H1 (cell line): ENCODE measurements at regions not wholly inside any gene's neighbourhood (a gene's known extent, or its start where the extent isn't known, plus 50 kb on each side); places are given as distances from the start of the nearest gene placed in this dataset.

Source experiments
- CTCF ChIA-PET: fragments of 300-600 bp; sonication (Branson Sonifier 250); formaldehyde crosslinking; loops from one replicate; lab custom pipeline; 2021; ENCODE audit not compliant: partially characterized antibody; lab: Charles Lee
- POLR2A ChIA-PET: fragments of 300-600 bp; sonication (Branson Sonifier 250); formaldehyde crosslinking; loops from one replicate; lab custom pipeline; 2021; ENCODE audit warnings: inconsistent platforms; ENCODE audit not compliant: partially characterized antibody; lab: Charles Lee
- DNase-seq, 2 experiments: peaks; one replicate each; pipeline versions ENCODE4 v3.0.0 to v3.0.0-alpha.2; 2010 to 2022; ENCODE audit warnings: low spot score in 2 of 2, low read depth in 1 of 2, mixed read lengths in 1 of 2
- FAIRE-seq: peaks from 2 replicates; lab custom pipeline; 2011; peaks lifted over from hg19 to GRCh38; lab: Jason Lieb, UNC
- H2AFZ ChIP-seq: 2 replicates; pipeline ENCODE4 v1.8.1; 2012; ENCODE audit warnings: low read length, inconsistent platforms
- H2AK5ac ChIP-seq: 2 replicates; pipeline ENCODE4 v1.6.1; 2013; ENCODE audit warnings: low read depth, low read length
- H2BK120ac ChIP-seq: replicated peaks from 2 replicates; pipeline ENCODE3; 2013; ENCODE audit warnings: low read depth, low read length, inconsistent platforms
- H2BK12ac ChIP-seq: 2 replicates; pipeline ENCODE4 v1.6.1; 2013; ENCODE audit warnings: low read depth, low read length
- H2BK15ac ChIP-seq: 2 replicates; pipeline ENCODE4 v1.6.1; 2013; ENCODE audit warnings: low read length
- H2BK20ac ChIP-seq: 2 replicates; pipeline ENCODE4 v1.6.1; 2013; ENCODE audit warnings: low read length
- H2BK5ac ChIP-seq: 2 replicates; pipeline ENCODE4 v1.6.1; 2013; ENCODE audit warnings: low read depth, low read length
- H3K14ac ChIP-seq: 2 replicates; pipeline ENCODE4 v1.6.1; 2013; ENCODE audit warnings: inconsistent platforms; ENCODE audit not compliant: insufficient read length
- H3K18ac ChIP-seq: 2 replicates; pipeline ENCODE4 v1.6.1; 2013; ENCODE audit warnings: low read length; ENCODE audit errors: extremely low read depth
- H3K23ac ChIP-seq: 2 replicates; pipeline ENCODE4 v1.6.1; 2013; ENCODE audit warnings: inconsistent platforms; ENCODE audit not compliant: insufficient read length
- H3K23me2 ChIP-seq: 2 replicates; pipeline ENCODE4 v1.6.1; 2013; ENCODE audit warnings: low read depth, low read length
- H3K27ac ChIP-seq: 2 replicates; pipeline ENCODE4 v1.6.1; 2011; ENCODE audit warnings: low read depth, low read length, inconsistent platforms
- H3K27me3 ChIP-seq, 4 experiments: replicated peaks in 1 of 4; 1 replicate in 1 of 4; 2 replicates in 3 of 4; pipeline versions ENCODE4 v1.6.1 to v1.8.1; 2011 to 2013; ENCODE audit warnings: low read length in 3 of 4, mild to moderate bottlenecking in 3 of 4, inconsistent platforms in 2 of 4, mixed read lengths in 2 of 4, moderate library complexity in 1 of 4; ENCODE audit not compliant: control insufficient read depth in 3 of 4, insufficient read depth in 3 of 4; ENCODE audit errors: extremely low read depth in 1 of 4
- H3K36me3 ChIP-seq, 4 experiments: 2 replicates each; pipeline versions ENCODE4 v1.6.1 to v1.8.1; 2011 to 2013; ENCODE audit warnings: mild to moderate bottlenecking in 4 of 4, low read length in 3 of 4, moderate library complexity in 2 of 4, control low read depth in 1 of 4, inconsistent platforms in 1 of 4; ENCODE audit not compliant: insufficient read depth in 4 of 4, control insufficient read depth in 2 of 4
- H3K4ac ChIP-seq: replicated peaks from 2 replicates; pipeline ENCODE3; 2013; ENCODE audit warnings: low read length, low read depth, mixed read lengths, inconsistent platforms; ENCODE audit not compliant: insufficient read length
- H3K4me1 ChIP-seq, 4 experiments: replicated peaks in 1 of 4; 1 replicate in 1 of 4; 2 replicates in 3 of 4; pipeline versions ENCODE4 v1.6.1 to v1.8.1; 2011 to 2013; ENCODE audit warnings: low read length in 3 of 4, inconsistent platforms in 2 of 4, mixed read lengths in 1 of 4; ENCODE audit not compliant: insufficient read depth in 4 of 4, control insufficient read depth in 3 of 4
- H3K4me2 ChIP-seq, 2 experiments: 2 replicates each; pipeline versions ENCODE4 v1.6.1 to v1.8.1; 2011 to 2013; ENCODE audit warnings: low read depth in 2 of 2, low read length in 2 of 2, control low read depth in 1 of 2, inconsistent platforms in 1 of 2, mild to moderate bottlenecking in 1 of 2; ENCODE audit not compliant: insufficient read depth in 1 of 2
- H3K4me3 ChIP-seq, 4 experiments: fragments of 200-600, 300-600 bp in 1 of 4; sonication (generic), shearing (Covaris generic), sonication (Bioruptor Twin) in 1 of 4; 2 replicates each; pipeline versions ENCODE4 v1.5.1 to v1.8.1; 2011 to 2016; ENCODE audit warnings: low read length in 4 of 4, low read depth in 3 of 4, control low read depth in 2 of 4, inconsistent platforms in 2 of 4, mild to moderate bottlenecking in 2 of 4, mixed read lengths in 1 of 4, moderate library complexity in 1 of 4; ENCODE audit not compliant: insufficient read depth in 2 of 4; ENCODE audit errors: extremely low read depth in 1 of 4
- H3K56ac ChIP-seq: replicated peaks from 2 replicates; pipeline ENCODE3; 2013; ENCODE audit warnings: low read depth, mild to moderate bottlenecking, mixed read lengths, low read length, inconsistent platforms; ENCODE audit not compliant: insufficient read length
- H3K79me1 ChIP-seq: 2 replicates; pipeline ENCODE4 v1.6.1; 2013; ENCODE audit warnings: low read depth, low read length, control low read depth
- H3K79me2 ChIP-seq, 2 experiments: 2 replicates each; pipeline versions ENCODE4 v1.6.1 to v1.8.1; 2012 to 2013; ENCODE audit warnings: low read length in 2 of 2, mild to moderate bottlenecking in 2 of 2, inconsistent platforms in 1 of 2; ENCODE audit not compliant: insufficient read depth in 2 of 2, control insufficient read depth in 1 of 2
- H3K9ac ChIP-seq, 4 experiments: replicated peaks in 1 of 4; 1 replicate in 1 of 4; 2 replicates in 3 of 4; pipeline versions ENCODE4 v1.6.1 to v1.8.1; 2011 to 2013; ENCODE audit warnings: low read depth in 3 of 4, low read length in 3 of 4, control low read depth in 2 of 4, mild to moderate bottlenecking in 2 of 4, moderate library complexity in 2 of 4, inconsistent platforms in 1 of 4; ENCODE audit errors: extremely low read depth in 1 of 4
- H3K9me3 ChIP-seq, 2 experiments: 2 replicates each; pipeline versions ENCODE4 v1.6.1 to v1.8.1; 2012 to 2013; ENCODE audit warnings: mild to moderate bottlenecking in 2 of 2, moderate library complexity in 2 of 2, control low read depth in 1 of 2, inconsistent platforms in 1 of 2, low read depth in 1 of 2, low read length in 1 of 2, mixed read lengths in 1 of 2; ENCODE audit not compliant: insufficient read depth in 2 of 2
- H4K20me1 ChIP-seq, 2 experiments: replicated peaks in 1 of 2; 2 replicates each; pipeline versions ENCODE3 to v1.8.1; 2011 to 2013; ENCODE audit warnings: inconsistent platforms in 2 of 2, low read length in 2 of 2, mild to moderate bottlenecking in 1 of 2; ENCODE audit not compliant: insufficient read depth in 2 of 2, control insufficient read depth in 1 of 2
- H4K5ac ChIP-seq: 2 replicates; pipeline ENCODE4 v1.6.1; 2013; ENCODE audit warnings: low read length, low read depth, mixed read lengths, inconsistent platforms; ENCODE audit not compliant: insufficient read length
- H4K8ac ChIP-seq: 2 replicates; pipeline ENCODE4 v1.8.0; 2013; ENCODE audit warnings: mild to moderate bottlenecking, moderate library complexity, low read length, inconsistent platforms; ENCODE audit not compliant: insufficient read depth; ENCODE audit errors: extremely low read depth
- H4K91ac ChIP-seq: replicated peaks from 2 replicates; pipeline ENCODE3; 2013; ENCODE audit warnings: low read length, mixed read lengths, inconsistent platforms; ENCODE audit not compliant: insufficient read length
- BACH1 ChIP-seq: IDR thresholded peaks from 2 replicates; pipeline ENCODE4 v1.6.1; 2012; ENCODE audit warnings: low read length, improper control_type of control experiment
- CREB1 ChIP-seq: IDR thresholded peaks from 2 replicates; pipeline ENCODE4 v1.6.1; 2012; ENCODE audit warnings: inconsistent platforms
- CTBP2 ChIP-seq: IDR thresholded peaks from 2 replicates; pipeline ENCODE4 v1.7.0; 2011; ENCODE audit warnings: borderline replicate concordance, mild to moderate bottlenecking, moderate library complexity, mixed read lengths, low read length; ENCODE audit not compliant: insufficient read depth, insufficient read length
- EGR1 ChIP-seq: IDR thresholded peaks from 2 replicates; pipeline ENCODE4 v1.6.1; 2011; ENCODE audit warnings: low read depth, low read length, borderline replicate concordance
- GTF2F1 ChIP-seq: IDR thresholded peaks from 2 replicates; pipeline ENCODE4 v1.6.1; 2012; ENCODE audit warnings: low read depth, low read length, improper control_type of control experiment, borderline replicate concordance
- KDM4A ChIP-seq: IDR thresholded peaks from one replicate; pipeline ENCODE4 v1.7.1; 2012; ENCODE audit warnings: low read depth, mild to moderate bottlenecking, moderate library complexity, low read length, inconsistent platforms; ENCODE audit not compliant: severe bottlenecking
- NRF1 ChIP-seq: IDR thresholded peaks from 2 replicates; pipeline ENCODE4 v1.6.1; 2011; ENCODE audit warnings: mild to moderate bottlenecking, low read depth, low read length, improper control_type of control experiment
- TEAD4 ChIP-seq: IDR thresholded peaks from 2 replicates; pipeline ENCODE4 v1.6.1; 2012; ENCODE audit warnings: low read depth, low read length, inconsistent platforms, mixed read lengths
- USF2 ChIP-seq: IDR thresholded peaks from 2 replicates; pipeline ENCODE4 v1.6.1; 2011; ENCODE audit warnings: low read length, improper control_type of control experiment
- ZNF274 ChIP-seq: IDR thresholded peaks from 2 replicates; pipeline ENCODE4 v1.7.0; 2012; ENCODE audit warnings: low read length, borderline replicate concordance; ENCODE audit errors: extremely low read depth
- WGBS, 2 experiments: shearing (Covaris generic) in 1 of 2; methylation state at CpG; one replicate each; pipeline versions ENCODE4 v1.1.6 to v1.1.7; 2013 to 2015; ENCODE audit warnings: low lambda C conversion rate in 2 of 2, mixed read lengths in 2 of 2, inconsistent platforms in 1 of 2, low coverage in 1 of 2, missing lambda C conversion rate in 1 of 2; ENCODE audit not compliant: insufficient replicate concordance in 2 of 2, insufficient coverage in 1 of 2, insufficient read length in 1 of 2; ENCODE audit errors: extremely low coverage in 1 of 2, missing lambda C conversion rate in 1 of 2; 5-methylcytosine and 5-hydroxymethylcytosine counted together
- TF ChIP-seq, protein P1 (sequence below): IDR thresholded peaks from 2 replicates; pipeline ENCODE4 v1.6.1; 2012; ENCODE audit warnings: inconsistent platforms

GRCh38 chr3:127407026-127407939, 119.4 kb upstream of the PRR20G start:
- H3K23me2 ChIP-seq, result no peaks in the 10 kb centered on the region
- H2BK15ac ChIP-seq, result no peak overlapping the region
- no peak overlapping the region for H2AK5ac ChIP-seq
- H3K4me2 ChIP-seq, result no peak overlapping the region
- no peaks in the 10 kb centered on the region for H3K79me1 ChIP-seq
- ChIA-PET CTCF (interaction anchor here (0.7 to 2.8 kb wide), 9 partner anchors 7 to 510 kb away, joined by 3 to 12 read pairs (median 5); no protein-coding TSS in a partner anchor), POLR2A (no interaction called here)
- no peaks in the 10 kb centered on the region; a peak in 1 of 7 replicates for H3K27me3 ChIP-seq
- no peak overlapping the region for H3K14ac ChIP-seq
- peak overlapping the region; percentile 26 for H4K8ac ChIP-seq
- no peak overlapping the region for H3K9ac ChIP-seq
- H3K79me2 ChIP-seq, result no peaks in the 10 kb centered on the region
- H3K36me3 ChIP-seq, result no peaks in the 10 kb centered on the region
- H2BK20ac ChIP-seq, result no peak overlapping the region
- peaks cover 0 to 14% (median 2%) of the 10 kb centered on the region in 4 experiments; a peak in 4 of 7 replicates for H3K4me1 ChIP-seq
- 0 out of 2 replicates have a peak overlapping the region, but pooled peaks have one; percentile 27 for H2BK12ac ChIP-seq
- 87% methylated on average over 13 of the region's 13 CpGs; no CpG with 5 or more reads in 1 of the 2 experiments for WGBS, 2 experiments
- DNase-seq, result no peak
- H3K27ac ChIP-seq, result no peak overlapping the region
- no peak overlapping the region for H4K91ac ChIP-seq
- H3K9me3 ChIP-seq, result no peaks in the 10 kb centered on the region
- no peak overlapping the region for H3K4ac ChIP-seq
- no peak overlapping the region for H2BK120ac ChIP-seq
- H2BK5ac ChIP-seq, result no peak overlapping the region
- no peak overlapping the region for H3K23ac ChIP-seq
- no peak overlapping the region for H2AFZ ChIP-seq
- no peaks in the 10 kb centered on the region for H4K20me1 ChIP-seq
- no peak overlapping the region for H4K5ac ChIP-seq
- H3K4me3 ChIP-seq, result no peak overlapping the region
- no peak for FAIRE-seq
- H3K18ac ChIP-seq, result no peak overlapping the region
- H3K56ac ChIP-seq, result no peak overlapping the region
- TF ChIP-seq USF2 (no peak), CREB1 (no peak), TEAD4 (no peak), EGR1 (no peak), ZNF274 (no peak), KDM4A (no peak), CTBP2 (no peak), NRF1 (no peak), GTF2F1 (no peak), BACH1 (no peak)
- TF ChIP-seq, protein P1, sequence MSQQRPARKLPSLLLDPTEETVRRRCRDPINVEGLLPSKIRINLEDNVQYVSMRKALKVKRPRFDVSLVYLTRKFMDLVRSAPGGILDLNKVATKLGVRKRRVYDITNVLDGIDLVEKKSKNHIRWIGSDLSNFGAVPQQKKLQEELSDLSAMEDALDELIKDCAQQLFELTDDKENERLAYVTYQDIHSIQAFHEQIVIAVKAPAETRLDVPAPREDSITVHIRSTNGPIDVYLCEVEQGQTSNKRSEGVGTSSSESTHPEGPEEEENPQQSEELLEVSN, result no peak
